Epithelial cell of esophagus (primary cell): ENCODE measurements at regions not wholly inside any gene's neighbourhood (a gene's known extent, or its start where the extent isn't known, plus 50 kb on each side); places are given as distances from the start of the nearest gene placed in this dataset.
A peak's percentile ranks its signal among the peaks of the same experiment; 100 is the strongest.

Experiments
- DNase-seq: peaks from one replicate; pipeline ENCODE4 v3.0.0; 2010; ENCODE audit warnings: low read depth
- H3K4me3 ChIP-seq: 2 replicates; pipeline ENCODE4 v1.5.1; 2011; ENCODE audit warnings: mild to moderate bottlenecking, low read length, control low read depth
- TF ChIP-seq, protein P1 (sequence below): IDR thresholded peaks from 2 replicates; pipeline ENCODE4 v1.5.1; 2011; ENCODE audit warnings: low read depth, mild to moderate bottlenecking, low read length, control low read depth, inconsistent platforms; ENCODE audit not compliant: insufficient read depth; ENCODE audit errors: missing control alignments

DNA sequence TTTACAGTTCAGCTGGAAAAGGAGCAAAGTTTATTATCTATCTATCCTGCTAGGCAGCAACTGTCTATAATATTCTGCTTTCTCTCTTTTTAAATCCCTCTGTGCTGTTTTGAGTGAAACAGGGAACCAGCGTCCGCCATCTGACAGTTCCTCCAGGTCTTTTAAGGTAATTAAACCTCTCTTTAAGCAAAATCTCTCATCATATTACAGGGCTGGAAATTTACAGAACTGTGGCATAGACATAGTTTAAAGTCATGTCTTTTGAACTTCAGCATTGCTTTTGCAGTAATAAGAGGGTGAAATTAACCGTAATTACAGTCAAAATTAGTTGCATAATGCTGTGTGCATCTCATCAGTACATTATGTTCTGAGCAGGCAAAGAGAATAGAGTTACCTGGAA, 263.4 kb upstream of the KCNMB2 start:
- no peak for DNase-seq
- H3K4me3 ChIP-seq: no peak overlapping the region

DNA sequence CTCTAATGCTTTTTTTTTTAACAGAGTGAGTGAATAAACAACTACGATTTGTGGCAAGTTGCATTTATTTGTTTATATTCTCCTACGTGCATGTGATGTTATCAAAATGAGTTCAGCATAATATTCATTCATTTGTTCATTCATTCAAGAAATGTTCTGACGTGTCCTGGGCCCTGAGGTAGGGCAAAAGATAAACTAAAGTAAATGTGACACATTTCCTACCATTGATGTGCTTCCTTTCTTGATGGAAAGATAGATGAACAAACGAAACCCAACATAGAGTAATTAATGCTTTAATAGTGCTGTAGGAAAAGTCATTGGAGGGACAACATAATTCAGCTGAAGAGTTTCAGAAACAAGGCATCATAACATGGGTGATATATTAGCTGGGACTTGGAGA, 261.5 kb upstream of the KCNMB2 start:
- no peak for DNase-seq
- TF ChIP-seq, protein P1, sequence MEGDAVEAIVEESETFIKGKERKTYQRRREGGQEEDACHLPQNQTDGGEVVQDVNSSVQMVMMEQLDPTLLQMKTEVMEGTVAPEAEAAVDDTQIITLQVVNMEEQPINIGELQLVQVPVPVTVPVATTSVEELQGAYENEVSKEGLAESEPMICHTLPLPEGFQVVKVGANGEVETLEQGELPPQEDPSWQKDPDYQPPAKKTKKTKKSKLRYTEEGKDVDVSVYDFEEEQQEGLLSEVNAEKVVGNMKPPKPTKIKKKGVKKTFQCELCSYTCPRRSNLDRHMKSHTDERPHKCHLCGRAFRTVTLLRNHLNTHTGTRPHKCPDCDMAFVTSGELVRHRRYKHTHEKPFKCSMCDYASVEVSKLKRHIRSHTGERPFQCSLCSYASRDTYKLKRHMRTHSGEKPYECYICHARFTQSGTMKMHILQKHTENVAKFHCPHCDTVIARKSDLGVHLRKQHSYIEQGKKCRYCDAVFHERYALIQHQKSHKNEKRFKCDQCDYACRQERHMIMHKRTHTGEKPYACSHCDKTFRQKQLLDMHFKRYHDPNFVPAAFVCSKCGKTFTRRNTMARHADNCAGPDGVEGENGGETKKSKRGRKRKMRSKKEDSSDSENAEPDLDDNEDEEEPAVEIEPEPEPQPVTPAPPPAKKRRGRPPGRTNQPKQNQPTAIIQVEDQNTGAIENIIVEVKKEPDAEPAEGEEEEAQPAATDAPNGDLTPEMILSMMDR: no peak
- no peak overlapping the region for H3K4me3 ChIP-seq

More for the DNA sequence above, 263.4 kb upstream of the KCNMB2 start:
- TF ChIP-seq, protein P1: no peak

DNA sequence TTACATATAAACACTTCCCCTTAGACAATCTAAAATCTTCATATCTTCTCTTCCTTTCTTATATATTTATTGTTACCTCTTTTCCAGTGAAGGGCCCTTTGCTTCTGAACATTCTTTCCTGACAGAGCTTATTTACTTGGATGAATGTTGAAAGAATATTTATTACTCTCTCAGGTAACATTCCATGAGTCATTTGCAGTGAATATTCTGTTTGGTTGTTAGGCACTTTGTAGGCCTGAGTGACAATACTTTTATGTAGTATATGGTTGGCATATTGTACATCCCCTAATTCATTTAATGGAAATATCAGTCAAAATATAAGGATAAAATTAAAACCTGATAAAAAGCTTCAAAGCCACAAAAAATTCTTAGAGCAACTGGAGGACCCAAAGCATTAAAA, 260.9 kb upstream of the KCNMB2 start:
- DNase-seq: peak; percentile 33
- TF ChIP-seq, protein P1: no peak

DNA sequence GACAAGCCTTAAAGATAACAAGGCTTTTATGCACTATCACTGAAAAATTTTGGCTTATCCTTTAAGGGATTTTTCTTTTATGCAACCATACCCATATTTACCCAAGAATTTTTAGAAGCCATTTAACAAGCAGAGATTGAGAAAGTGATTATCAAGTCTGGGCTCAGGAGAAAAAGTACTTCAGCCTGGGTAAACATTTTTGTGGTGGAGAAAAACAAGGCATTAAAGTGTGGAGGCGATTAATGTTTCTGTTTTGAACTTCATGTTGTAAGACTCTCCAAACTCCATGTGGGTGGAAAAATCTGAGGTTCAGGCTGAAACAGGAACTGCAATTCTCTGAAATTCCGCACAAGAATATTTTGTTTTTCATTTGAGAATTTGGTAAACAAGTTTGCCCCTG, 260.4 kb upstream of the KCNMB2 start:
- H3K4me3 ChIP-seq: no peak overlapping the region
- TF ChIP-seq, protein P1: no peak
- DNase-seq: no peak

More for the DNA sequence above, 260.9 kb upstream of the KCNMB2 start:
- H3K4me3 ChIP-seq: no peak overlapping the region

DNA sequence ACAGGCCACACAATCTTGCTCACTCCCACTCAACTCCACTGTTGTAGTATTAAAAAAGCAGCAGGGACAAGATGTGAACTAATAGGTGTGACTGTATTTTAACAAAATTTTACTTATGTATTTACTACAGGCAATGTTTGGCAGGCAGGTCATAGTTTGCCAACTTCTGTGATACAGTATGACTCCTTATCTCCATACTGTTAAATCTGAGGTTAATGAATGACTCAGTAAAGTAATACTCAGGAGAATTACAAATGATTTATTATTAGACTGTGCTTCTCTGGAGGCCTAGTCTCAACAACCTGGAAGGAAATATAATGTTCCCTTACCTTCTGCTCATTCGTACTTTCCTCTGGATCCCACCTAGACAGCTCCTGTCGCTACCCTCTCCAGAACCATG, 258.6 kb upstream of the KCNMB2 start:
- TF ChIP-seq, protein P1: no peak
- DNase-seq: peak; percentile 43
- no peak overlapping the region for H3K4me3 ChIP-seq

DNA sequence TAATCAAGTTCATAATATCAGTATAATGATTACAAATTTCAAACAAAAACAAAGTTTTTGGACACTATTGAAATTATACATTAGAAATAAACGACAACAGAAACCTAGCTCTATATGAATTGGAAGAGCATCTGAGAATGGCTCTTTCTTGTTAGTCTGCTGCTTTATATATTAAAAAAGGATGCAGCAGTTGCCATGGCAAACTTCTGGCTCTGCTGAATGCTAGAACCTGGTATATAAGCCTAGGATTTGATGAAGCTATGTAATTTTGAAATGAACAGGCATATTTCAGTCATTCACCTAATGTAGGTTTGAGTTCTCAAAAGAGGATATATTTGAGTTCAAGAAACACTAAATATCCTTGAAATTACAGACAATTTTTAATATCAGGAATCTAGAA, 252.7 kb upstream of the KCNMB2 start:
- DNase-seq: no peak
- TF ChIP-seq, protein P1: no peak
- no peak overlapping the region for H3K4me3 ChIP-seq

DNA sequence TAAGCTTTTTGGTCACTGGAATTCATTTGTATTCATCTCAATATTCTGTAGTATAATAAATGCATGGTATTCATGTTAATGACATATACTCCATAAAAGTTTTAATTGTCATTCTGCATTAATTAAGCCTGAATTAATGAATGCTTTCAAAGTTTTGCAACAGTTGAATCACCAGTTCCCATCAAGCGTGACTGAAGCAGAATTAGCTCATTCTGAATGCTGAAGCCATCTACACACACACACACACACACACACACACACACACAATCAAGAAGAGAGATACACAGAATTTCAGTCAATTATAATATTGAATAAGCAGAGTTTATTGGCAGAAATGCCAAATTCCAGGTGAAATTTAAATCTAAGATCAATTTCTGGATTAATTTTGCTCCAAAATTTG, 252.1 kb upstream of the KCNMB2 start:
- no peak overlapping the region for H3K4me3 ChIP-seq
- TF ChIP-seq, protein P1: no peak
- peak; percentile 50 for DNase-seq
